Lower leg skin (tissue), 3 donors: ENCODE measurements at regions not wholly inside any gene's neighbourhood (a gene's known extent, or its start where the extent isn't known, plus 50 kb on each side); places are given as distances from the start of the nearest gene placed in this dataset.

ENCODE experiments used
- POLR2A ChIP-seq, 2 donors: fragments of 450-650 bp; IDR thresholded peaks; one replicate each; pipeline ENCODE4 v1.6.1; 2016 to 2017; ENCODE audit warnings: antibody characterized with exemption in 2 of 2, mild to moderate bottlenecking in 1 of 2, moderate library complexity in 1 of 2
- TF ChIP-seq, protein P1 (sequence below), 3 donors: fragments of 450-650 bp; IDR thresholded peaks; one replicate each; pipeline ENCODE4 v1.5.1; 2016; ENCODE audit warnings: antibody characterized with exemption in 3 of 3, mild to moderate bottlenecking in 3 of 3, moderate library complexity in 2 of 3

DNA sequence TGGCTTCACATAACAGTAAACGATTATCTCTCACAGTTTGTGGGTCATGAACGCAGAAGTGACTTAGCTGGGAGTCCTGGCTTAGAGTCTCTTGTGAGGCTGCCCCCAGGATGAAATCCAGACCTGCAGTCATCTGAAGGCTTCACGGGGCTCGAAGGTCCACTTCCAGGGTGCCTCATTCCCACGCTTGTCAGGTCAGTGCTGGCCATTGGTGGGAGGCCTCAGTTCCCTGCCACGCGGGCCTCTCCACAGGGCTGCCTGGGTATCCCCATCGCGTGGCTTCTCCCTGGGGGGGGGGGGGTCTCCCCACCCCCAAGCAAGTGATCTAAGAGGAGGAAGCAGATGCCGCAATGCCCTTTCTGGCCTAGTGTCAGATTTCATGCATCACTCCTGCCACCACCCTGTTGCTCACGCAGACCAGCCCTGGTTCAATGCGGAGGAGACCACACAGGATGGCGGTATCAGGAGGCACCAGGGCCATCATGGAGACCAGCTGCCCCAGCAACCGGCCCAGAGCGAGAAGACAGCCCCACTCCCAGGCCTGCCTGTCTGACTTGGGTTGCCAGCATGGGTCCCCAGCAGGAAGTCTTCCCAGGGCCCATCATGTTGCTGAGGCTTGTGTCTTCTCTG, 77.3 kb upstream of the CDH5 start:
- TF ChIP-seq, protein P1, sequence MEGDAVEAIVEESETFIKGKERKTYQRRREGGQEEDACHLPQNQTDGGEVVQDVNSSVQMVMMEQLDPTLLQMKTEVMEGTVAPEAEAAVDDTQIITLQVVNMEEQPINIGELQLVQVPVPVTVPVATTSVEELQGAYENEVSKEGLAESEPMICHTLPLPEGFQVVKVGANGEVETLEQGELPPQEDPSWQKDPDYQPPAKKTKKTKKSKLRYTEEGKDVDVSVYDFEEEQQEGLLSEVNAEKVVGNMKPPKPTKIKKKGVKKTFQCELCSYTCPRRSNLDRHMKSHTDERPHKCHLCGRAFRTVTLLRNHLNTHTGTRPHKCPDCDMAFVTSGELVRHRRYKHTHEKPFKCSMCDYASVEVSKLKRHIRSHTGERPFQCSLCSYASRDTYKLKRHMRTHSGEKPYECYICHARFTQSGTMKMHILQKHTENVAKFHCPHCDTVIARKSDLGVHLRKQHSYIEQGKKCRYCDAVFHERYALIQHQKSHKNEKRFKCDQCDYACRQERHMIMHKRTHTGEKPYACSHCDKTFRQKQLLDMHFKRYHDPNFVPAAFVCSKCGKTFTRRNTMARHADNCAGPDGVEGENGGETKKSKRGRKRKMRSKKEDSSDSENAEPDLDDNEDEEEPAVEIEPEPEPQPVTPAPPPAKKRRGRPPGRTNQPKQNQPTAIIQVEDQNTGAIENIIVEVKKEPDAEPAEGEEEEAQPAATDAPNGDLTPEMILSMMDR (IDR thresholded peaks at IDR 0.05), result no peak
- TF ChIP-seq POLR2A (IDR thresholded peaks at IDR 0.05), result no peak
